Activated CD4-positive, alpha-beta T cell treated with anti-CD3 and anti-CD28 coated beads for 4 hours (primary cell): ENCODE measurements at regions not wholly inside any gene's neighbourhood (a gene's known extent, or its start where the extent isn't known, plus 50 kb on each side); places are given as distances from the start of the nearest gene placed in this dataset.

Experiments
- DNase-seq, 2 donors: peaks; one replicate each; pipeline ENCODE4 v3.0.0-alpha.2; 2020

DNA sequence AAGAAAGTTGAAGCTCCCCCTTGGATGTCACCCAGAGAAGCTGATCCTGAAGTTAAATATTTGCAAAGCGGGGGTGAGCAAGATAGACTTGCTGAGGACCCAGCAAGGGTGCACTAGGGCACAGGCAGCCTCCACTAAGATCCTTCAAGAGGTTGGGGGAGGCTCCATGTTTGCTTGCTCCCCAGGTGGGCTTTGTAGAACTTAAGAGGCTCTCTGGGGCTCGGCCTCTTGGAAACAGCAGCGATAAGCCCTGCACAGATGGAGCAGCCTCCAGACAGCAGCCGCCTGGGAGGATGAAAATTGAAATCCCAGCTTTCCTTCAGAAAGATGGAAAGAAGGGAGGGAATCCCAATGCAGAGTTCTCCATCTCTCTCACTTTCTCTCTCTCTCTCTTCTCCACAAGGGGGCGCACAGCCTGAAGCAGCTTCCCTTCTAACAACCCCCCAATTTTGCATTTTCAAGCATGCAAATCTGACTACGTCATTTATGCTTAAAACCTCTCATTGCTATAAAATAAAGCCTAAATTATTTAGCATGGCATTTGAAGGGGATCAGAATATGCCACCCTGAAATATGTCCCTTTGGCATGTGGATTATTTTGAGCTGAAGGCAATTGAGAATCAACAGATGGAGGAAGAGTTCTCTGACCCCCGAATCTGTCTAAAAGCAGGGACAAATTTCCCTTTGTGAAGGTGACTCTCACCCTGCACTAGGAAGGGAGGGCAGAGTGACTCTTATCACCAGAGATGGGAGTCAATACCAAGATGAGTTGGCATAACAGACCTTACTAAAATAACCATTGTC lies 185.7 kb upstream of the KLHL29 start:
- no peak for DNase-seq

DNA sequence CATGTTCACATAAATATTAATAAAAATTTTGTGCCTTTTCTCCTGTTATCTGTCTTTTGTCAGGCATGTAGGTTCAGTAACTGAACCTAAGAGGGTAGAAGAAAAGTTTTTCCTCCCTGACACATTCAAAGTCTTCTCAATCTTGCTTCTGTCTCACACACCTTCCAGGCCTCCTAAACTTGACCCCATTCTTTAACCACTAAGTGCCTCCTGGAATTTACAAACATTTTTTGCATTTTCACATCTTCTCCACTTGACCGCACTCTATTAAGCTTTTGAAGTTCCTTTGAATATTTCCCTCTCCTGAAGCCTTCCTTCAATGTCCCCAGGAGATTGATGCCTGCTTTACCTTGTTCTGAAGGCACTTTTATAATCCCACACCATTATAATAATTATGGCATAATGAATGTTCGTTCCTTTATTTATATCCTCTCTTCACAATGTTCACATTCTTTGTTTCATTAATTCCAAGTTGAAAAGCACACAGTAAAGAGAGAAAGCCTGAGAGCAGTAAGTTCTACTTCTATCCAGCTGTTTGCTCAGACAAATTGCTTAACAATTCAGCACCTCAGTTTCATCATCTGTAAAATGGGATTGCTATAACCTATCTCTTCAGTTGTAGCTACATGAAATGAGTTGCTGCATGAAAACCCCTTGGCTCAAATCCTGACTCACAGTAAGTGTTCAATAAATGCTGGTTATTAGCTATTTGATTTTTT lies 184.8 kb upstream of the KLHL29 start:
- no peak for DNase-seq

DNA sequence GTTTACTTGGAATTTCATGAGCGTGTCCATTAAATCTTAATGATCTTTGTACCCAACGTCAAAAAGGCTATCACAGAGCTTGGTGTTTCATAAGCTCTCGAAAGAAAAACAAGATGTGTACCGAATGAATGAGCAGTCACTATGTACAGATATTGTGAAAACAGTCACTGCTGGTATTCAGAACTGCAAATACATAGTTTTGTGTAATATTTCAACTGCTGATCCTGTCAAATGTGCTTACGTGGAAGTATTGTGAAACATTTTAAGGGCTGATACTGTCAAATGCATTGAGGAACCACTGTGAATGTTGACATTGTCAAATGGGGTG lies 184.2 kb upstream of the KLHL29 start:
- no peak for DNase-seq

DNA sequence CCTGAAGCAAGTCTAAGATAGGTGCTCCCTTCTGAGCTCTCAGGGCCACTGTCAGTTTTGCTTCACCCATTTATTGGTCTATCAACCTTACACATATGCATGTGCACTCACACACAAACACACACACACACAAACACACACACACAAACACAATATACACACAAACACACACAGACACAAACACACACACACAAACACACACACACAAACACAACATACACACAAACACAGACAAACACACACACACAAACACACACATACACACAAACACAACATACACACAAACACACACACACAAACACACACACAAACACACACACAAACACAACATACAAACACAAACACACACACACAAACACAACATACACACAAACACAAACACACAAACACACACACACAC lies 181.6 kb upstream of the KLHL29 start:
- DNase-seq = no peak

DNA sequence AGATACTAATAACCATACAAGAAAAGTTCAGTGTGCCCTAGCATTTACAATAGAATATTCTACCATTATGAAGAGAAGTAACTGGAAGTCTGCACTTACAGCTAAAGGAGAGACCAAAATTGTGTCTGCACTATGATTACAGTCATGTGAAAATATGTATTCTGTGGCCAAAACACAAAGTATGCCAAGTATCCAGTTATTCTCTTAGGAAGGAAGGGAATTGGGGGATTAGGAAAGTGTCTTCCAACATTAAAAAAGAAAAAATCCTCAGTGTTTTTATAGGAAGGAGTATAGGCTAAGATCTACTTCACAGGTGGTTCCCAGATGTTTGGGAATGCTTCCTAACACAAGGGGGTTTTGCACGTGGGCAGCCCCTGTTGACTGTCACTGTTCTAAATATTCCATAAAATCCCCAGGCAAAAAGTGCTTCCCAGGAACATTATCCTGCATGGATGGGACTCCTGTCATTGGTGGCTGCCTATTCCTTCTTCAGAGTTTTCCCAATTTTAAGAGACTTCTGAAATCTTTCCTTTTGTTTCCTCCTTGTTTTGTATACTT lies 180.2 kb upstream of the KLHL29 start:
- no peak for DNase-seq

DNA sequence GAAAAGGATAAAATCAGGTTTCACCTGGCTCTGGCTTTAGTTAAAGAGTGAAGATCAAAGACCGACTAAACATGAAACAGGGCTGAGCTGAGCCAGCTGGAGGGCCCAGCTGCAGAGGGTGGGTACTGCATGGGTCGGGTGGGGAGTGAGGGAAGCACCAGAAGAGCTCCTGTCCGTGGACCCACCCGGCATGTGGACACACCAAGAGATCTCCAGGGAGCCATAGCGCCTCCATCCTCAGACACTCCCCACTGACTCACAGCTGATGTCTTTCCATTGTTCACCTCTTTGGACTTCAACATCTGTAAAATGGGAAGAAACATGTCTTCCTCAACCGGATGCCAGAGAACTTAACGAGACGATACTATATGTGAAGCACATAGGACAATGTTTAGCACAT lies 178.3 kb upstream of the KLHL29 start:
- no peak for DNase-seq

DNA sequence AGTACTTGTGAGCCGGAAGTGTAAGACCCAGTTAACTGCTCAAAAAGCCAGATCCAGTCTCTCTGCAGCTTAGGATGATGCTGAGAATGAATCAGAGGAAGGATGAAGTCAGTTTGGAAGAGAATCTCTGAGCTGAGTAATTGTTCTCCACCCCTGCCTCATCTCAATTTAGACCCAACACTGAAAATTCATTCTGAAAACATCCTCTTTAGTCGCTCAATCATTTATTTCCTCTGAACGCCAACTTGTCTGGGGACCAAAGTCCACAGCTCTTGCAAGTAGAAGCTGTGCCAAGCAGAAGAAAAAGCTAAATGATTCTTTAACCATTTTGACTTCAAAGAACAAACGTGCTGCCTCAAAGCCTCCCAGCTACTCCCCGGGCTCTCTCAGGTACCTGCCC lies 177.1 kb upstream of the KLHL29 start:
- no peak for DNase-seq

DNA sequence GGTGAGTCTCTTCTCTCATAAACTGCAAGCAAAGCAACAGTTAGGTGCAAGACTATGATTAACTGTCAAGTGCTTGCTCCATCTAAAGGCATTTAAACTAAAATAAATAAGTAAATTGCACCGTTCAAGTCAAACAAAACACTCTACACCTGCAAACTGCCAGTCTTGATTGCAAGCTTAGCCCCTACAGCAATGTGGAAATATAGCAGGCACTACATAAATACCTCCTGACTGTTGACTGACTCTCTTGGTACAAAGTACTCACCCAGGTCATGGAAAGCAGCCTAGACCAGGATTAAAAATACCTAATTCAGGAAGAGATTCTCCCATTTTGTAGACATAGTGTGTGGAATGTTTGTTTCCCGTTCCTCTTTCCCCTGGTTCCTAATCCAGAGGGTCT lies 176.6 kb upstream of the KLHL29 start:
- DNase-seq = no peak

DNA sequence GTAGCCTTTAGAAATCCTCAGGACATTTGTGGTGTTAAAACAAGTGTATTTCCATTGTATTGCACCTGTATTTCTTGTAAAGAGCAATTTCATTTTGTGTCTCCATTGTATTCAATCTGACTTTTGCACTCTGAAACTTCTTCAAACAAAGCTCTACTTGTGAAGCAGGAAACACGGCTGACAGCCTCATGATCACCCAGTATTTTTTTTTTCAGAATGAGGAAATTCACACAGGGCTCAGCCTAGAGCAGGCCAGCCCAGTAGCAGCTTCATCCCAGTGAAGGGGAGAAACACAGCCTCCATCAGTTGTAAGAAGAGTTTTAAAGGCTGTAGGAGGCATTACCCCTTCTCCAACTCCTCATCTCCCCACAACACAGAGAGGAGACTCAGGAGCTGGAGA lies 175.9 kb upstream of the KLHL29 start:
- DNase-seq = no peak

DNA sequence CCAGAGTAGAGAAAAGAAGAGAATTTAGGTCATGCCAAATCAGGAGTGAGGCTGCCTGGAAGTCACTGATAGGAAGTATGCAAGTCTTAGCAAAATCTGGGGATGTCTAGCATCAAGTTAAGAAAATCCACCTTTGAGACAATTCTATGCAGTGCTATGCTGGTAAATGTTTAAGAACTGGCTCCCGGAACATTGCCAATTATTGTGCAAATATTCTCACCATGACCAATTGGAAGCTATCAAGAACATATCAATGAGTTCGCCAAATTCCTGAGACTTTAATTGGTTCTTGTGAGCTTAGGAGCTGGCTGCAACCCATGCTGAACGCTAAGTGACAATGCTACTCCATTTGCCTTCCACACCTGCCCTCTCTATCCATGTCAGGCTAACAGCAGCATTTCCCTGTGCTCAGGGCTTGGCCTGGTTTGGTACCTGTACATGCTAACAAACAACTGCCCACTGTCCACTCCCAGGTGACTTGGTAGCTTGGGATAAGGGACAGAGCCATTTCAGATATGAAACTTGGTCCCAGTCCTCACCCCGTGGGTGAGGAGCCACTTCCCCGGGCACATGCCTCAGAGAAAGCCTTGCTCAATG lies 172.9 kb upstream of the KLHL29 start:
- no peak for DNase-seq

DNA sequence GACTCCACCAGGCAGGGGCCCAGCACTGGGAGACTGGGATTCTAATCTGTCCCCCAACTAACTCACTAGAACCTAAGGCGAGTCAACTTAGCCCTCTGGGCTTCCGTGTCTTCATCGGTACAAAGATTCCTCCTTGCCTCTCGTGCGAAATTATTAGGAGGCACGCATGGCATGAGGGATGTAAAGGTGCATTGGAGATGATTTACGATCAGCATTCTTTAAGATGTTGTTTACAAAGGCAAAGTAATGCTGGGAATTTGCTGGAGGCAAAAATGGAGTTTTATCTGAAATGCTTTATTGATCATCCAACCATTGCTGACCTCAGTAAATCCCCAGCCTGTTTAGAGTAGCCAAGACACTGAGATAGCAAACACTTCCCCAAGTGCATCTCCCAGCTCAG lies 171.8 kb upstream of the KLHL29 start:
- no peak for DNase-seq

DNA sequence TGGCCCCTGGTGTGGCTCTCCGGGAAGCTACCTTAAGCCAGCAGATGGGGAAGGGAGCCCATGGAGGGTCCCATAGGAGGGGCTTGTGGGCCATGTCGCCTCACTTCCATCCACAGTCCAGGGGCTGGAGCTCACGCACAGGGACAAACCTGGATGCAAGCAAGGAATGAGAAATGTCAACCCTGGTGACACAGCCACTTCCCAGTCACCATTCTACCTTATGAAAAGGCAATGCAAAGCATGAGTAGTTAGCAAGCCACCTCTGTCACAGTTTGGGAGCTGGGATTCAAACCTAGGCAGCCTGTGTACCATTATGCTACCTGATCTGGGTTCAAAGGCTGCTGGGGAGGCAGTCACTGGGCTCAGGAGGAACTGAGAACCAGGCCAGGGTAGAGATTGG lies 170.0 kb upstream of the KLHL29 start:
- no peak for DNase-seq

DNA sequence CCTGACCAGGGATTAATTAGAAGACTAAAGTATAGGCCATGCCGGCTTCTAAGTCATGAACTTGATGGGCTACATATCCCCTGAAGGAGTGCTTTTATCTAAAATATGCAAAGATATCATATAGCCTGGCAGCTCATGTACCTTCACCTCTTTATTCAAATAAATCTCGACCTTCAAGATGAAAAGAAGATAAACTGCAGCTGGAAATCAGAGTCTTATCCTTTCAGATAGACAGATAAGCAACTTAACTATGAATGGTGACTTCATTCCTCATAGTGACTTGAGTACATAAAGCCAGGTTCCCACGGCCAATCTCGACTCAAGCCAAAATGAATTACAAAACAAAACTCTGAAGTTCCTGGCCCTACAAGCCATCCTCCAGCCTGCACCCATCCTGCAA lies 165.3 kb upstream of the KLHL29 start:
- DNase-seq = no peak

DNA sequence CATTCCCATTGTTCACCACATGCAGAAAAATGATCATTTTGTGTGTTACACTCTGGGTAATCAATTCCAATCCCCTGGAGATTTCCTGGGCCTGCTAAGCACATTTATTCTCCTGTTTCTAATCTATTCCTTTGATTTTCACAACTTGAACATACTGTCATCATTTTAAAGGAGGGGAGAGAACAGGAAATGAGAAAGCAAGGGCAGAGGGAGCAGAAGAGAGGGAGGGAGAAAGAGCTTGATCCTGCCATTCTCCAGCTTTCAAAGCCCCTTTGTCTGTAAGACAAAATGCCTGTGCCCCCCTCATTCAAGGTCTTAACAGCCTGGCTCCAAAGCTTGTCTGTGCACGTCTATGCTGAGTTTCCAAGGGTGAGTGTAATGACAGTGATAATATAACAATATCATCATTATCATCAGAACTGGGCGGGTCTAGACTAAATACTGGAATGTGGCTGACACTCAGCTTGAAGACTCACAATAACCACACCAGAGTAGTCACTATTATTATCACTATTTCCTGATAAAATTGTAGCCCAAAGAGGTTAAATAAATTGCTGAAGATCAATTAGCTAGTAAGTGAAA lies 164.4 kb upstream of the KLHL29 start:
- DNase-seq = no peak

DNA sequence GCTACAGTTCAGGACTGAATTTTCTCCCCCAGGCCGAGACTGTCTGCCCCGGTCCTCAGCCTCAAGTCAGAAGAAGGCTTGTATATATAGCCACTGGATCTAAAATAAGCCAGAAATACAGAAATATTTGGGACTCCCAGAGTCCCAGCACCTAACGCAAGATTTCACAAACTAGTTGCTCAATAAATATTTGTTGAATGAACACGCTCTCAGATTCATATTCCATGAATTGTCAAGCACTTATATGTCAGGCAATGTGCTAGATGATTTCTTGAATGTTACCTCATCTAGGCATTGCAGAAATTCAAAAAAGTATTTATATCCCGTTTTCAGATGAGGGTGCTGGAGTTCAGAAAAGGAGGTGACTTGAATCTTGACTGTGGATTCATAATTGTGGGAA lies 163.7 kb upstream of the KLHL29 start:
- DNase-seq = no peak

DNA sequence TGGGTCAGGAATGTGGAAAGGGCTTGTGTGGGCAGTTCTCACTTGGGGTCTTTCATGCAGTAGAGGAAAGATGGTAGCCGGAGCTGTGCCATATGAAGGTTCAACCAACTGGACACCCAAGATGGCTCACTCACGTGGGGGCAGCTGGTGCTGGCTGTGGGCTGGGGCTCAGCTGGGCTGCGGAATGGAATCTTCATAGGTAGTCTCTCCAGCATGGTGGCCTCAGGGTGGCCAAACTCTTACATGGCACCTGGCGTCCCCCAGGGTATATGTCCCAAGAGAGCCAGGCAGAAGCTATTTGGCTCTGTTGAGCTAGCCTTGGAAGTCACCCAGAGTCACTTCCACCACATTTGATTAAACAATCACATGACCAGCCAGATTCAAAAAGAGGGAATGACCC lies 163.1 kb upstream of the KLHL29 start:
- no peak for DNase-seq

DNA sequence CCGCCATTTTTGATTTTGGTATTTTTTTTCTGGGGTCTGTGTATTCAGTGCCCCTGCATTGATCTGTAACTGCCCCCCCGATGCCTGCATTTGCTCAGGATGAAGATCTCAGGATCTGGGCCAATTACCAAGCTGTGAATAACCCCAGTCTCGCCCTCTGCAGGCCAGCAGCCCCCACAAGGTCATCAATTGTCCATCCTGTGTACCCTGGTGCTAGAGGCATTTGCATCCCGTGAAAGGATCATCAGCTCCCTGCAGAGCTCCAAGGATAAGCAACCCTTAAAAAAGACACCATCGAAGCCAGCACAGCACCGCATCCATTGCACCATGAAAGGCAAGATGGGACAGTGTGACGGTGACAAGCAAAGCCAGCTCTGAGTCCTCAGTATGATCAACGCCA lies 154.1 kb upstream of the KLHL29 start:
- DNase-seq = no peak

DNA sequence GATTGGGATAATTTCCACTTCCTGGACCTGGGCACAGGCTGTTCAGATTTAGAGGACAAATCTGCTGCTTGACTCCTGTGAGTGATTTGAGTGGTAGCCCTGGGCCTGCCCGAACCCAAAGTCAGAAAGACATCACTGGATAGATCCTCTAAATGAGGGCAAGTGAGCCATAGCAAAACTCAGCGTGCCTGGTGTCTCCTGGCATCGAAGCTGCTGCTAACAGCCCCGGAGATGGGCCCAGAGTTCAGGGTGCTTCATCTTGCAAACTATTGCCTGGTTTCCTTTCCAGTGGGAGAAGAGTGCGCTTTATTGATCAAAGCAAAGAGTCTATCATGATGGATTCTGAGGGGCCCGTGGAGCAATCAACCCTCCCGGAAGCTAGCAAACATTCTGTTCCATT lies 153.1 kb upstream of the KLHL29 start:
- no peak for DNase-seq

DNA sequence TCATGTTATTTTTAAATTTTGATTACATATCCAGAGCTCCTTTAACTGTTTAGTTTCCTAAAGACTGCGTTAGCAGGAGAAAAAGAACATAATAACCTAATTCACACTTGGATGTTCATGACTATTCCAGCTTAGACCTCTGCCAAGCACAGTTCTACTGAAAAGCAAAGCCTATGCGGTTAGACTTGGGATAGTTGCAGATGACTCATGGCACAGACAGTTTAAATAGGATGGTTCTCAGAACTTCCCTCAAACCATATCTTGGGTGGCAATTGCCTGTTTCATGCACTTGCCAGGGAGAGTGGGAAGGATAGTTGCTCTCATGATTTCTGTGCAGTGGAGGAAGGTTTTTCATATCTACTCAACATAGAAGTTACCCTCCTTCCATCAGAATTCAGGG lies 149.7 kb upstream of the KLHL29 start:
- no peak for DNase-seq

DNA sequence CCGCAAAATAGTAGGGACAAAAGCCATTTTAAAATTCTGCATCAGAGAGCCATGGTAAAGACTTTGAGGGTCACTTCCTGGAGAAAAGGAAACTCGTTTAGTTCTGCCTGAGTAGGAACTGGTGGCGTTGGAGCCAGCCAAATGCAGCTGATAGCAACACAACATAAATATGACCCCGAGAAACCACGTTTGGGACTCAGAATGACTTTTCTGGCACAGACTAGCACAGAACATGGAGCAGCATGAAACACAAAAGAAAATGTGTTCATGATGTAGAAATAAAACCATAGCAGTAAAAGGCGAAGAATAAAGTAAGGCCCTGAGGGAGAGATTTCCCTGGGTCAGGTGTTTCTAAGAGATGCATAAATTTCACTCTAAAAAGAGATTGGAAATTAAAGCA lies 149.2 kb upstream of the KLHL29 start:
- no peak for DNase-seq

DNA sequence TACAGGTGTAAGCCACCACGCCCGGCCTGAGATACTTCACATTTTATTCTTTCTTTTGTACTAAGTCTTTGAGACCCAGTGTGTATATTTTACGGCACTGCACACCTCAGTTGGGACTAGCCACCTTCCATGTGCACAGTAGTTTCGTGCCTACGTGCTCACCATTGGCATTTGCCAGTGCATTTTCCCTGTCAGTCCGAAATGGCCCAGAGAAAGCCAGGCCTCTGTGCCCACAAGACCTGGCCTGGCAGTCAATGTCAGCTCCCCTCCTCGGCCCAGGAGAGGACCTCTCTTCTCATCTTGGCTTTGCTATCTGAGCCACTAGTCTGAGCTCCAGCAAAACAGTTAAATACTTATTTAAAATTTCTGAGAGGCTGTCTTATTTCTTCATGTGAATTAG lies 147.8 kb upstream of the KLHL29 start:
- DNase-seq = no peak

DNA sequence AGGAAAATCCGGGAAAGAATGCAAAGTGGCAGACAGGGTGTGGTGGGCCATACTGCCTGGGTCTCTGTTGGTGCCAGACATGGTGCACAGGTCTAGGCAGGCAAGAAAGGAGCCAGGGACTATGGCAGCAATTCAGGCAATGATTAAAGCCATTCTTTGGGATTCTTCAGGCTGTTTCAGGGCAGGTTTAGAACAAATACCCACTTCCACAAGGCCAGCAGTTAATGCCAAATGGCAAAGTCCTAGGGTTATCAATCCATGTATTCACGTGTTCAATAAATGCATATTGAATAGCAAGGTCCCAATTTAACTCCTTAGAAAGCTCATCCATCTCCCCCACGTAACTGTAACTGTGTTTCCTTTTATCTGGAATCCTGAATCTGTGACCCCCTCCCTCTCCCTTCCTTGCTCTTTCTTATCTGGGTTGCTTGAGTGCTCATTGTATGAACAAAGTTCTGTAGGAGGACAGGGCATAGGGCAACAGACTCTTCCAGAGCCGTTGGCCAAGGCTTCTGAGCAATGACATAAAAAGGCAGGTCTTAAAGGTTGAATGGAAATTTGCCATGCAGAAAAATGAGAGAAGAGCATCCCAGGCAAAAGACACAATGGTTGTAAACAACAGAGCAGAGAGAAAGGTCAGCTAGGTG lies 146.8 kb upstream of the KLHL29 start:
- DNase-seq = no peak

DNA sequence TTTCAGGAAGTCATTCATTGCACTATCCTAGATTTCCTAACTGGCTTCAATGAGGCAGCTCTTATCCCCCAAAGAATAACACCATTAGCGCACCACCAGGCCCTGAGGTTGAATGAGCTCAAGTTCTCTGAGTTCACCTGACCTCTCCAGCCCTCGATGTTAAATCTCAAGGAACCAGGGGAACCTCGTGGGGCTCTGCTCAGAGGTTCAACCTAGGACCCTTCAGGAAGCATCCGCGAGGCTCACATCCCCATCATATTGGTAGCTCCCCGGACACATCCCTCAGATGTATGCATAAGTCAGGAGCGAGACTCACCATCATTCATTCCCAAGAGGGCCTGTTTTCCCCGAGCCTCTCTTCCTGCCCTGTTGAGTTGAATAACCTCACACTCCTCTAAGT lies 145.6 kb upstream of the KLHL29 start:
- DNase-seq = no peak
